AG04450 (cell line): ENCODE measurements at regions not wholly inside any gene's neighbourhood (a gene's known extent, or its start where the extent isn't known, plus 50 kb on each side); places are given as distances from the start of the nearest gene placed in this dataset.
"Not testable (repeated sequence)": the region's sequence is repeated elsewhere in the genome, so short reads cannot be mapped to it uniquely, and the experiment has no call there.

Experiments used
- CTCF ChIA-PET: fragments of 300-600, 350-600 bp; formaldehyde crosslinking; extraction: SDS; loops from one replicate; lab custom pipeline; 2022; ENCODE audit warnings: antibody characterized with exemption, inconsistent platforms; lab: Charles Lee
- POLR2A ChIA-PET: fragments of 350-600 bp; formaldehyde crosslinking; extraction: SDS; loops from one replicate; lab custom pipeline; 2021; ENCODE audit warnings: antibody characterized with exemption, inconsistent platforms; lab: Yijun Ruan, JAX
- DNase-seq: peaks from one replicate; pipeline ENCODE4 v3.0.0-alpha.2; 2011; ENCODE audit warnings: low read depth, low spot score
- H3K27ac ChIP-seq: one replicate; pipeline ENCODE4 v1.5.1; 2012; ENCODE audit warnings: low read depth, low read length, control low read depth
- H3K27me3 ChIP-seq: one replicate; pipeline ENCODE4 v1.6.0; 2012; ENCODE audit warnings: low read length; ENCODE audit not compliant: control insufficient read depth, insufficient read depth
- H3K4me3 ChIP-seq: 2 replicates; pipeline ENCODE4 v1.5.1; 2011; ENCODE audit warnings: mild to moderate bottlenecking, low read depth, low read length, control low read depth
- H3K9me3 ChIP-seq: 2 replicates; pipeline ENCODE4 v1.5.1; 2012; ENCODE audit warnings: low read length; ENCODE audit not compliant: control insufficient read depth, insufficient read depth
- CTCF ChIP-seq: IDR thresholded peaks from 2 replicates; pipeline ENCODE4 v1.5.1; 2011; ENCODE audit warnings: low read depth, low read length, control low read depth, inconsistent platforms

- Histone ChIP-seq H3K27ac (no peak overlapping the region), H3K9me3 (no peaks in the 10 kb centered on the region), H3K4me3 (no peak overlapping the region), H3K27me3 (no peaks in the 10 kb centered on the region)
- CTCF ChIA-PET = no interaction called here
- POLR2A ChIA-PET = no interaction called here
- no peak for TF ChIP-seq CTCF
- DNase-seq = no peak
Measured at GRCh38 chr2:147156970-147157369, 687.9 kb upstream of the ACVR2A start.

GRCh38 chr2:147150241-147150635 lies 694.6 kb upstream of the ACVR2A start:
- H3K27me3 ChIP-seq = no peaks in the 10 kb centered on the region
- no peak for DNase-seq
- no peak for TF ChIP-seq CTCF
- ChIA-PET POLR2A (no interaction called here), CTCF (no interaction called here)
- H3K4me3 ChIP-seq = no peak overlapping the region
- peaks cover 11% of the 10 kb centered on the region for H3K9me3 ChIP-seq
- no peak overlapping the region for H3K27ac ChIP-seq

- Histone ChIP-seq H3K27ac (no peak overlapping the region), H3K27me3 (no peaks in the 10 kb centered on the region), H3K4me3 (no peak overlapping the region), H3K9me3 (peaks cover 11% of the 10 kb centered on the region)
- ChIA-PET CTCF (no interaction called here), POLR2A (no interaction called here)
- TF ChIP-seq CTCF = no peak
- DNase-seq = no peak
Measured at GRCh38 chr2:147149575-147150240, 695.1 kb upstream of the ACVR2A start.

GRCh38 chr2:147147802-147148201 lies 697.0 kb upstream of the ACVR2A start:
- TF ChIP-seq CTCF = no peak
- DNase-seq = no peak
- ChIA-PET POLR2A (no interaction called here), CTCF (no interaction called here)
- Histone ChIP-seq H3K4me3 (no peak overlapping the region), H3K27ac (no peak overlapping the region), H3K27me3 (no peaks in the 10 kb centered on the region), H3K9me3 (peaks cover 11% of the 10 kb centered on the region)

- no peak overlapping the region for H3K4me3 ChIP-seq
- H3K9me3 ChIP-seq = no peaks in the 10 kb centered on the region
- no peak overlapping the region for H3K27ac ChIP-seq
- peak; percentile 27; the same call in 1 of the 2 replicates for TF ChIP-seq CTCF
- no peak for DNase-seq
- POLR2A ChIA-PET = no interaction called here
- no peaks in the 10 kb centered on the region for H3K27me3 ChIP-seq
- CTCF ChIA-PET = no interaction called here
Measured at GRCh38 chr2:147141930-147142329, 702.9 kb upstream of the ACVR2A start.

- DNase-seq, H3K27ac ChIP-seq, POLR2A ChIA-PET, H3K27me3 ChIP-seq, H3K9me3 ChIP-seq, CTCF ChIA-PET, H3K4me3 ChIP-seq: not testable (repeated sequence)
Measured at GRCh38 chr2:147139732-147140131, 705.1 kb upstream of the ACVR2A start.
